Motor neuron (in vitro differentiated cells): ENCODE measurements at regions not wholly inside any gene's neighbourhood (a gene's known extent, or its start where the extent isn't known, plus 50 kb on each side); places are given as distances from the start of the nearest gene placed in this dataset.

Source experiments
- ATAC-seq, 8 experiments: fragments of 200-7000 bp; cut with Tn5 transposase; replicated peaks in 6 of 8; 2 replicates each; pipeline ENCODE4 v1.8.0; 2021; ENCODE audit warnings: mild to moderate bottlenecking in 8 of 8, moderate library complexity in 8 of 8
- H3K27ac ChIP-seq, 2 donors: fragments of 250-450 bp; sonication (Bioruptor Pico); 2 replicates each; pipeline ENCODE4 v1.9.0; 2021; ENCODE audit warnings: antibody characterized with exemption in 2 of 2, mild to moderate bottlenecking in 2 of 2, moderate library complexity in 1 of 2
- H3K4me1 ChIP-seq, 2 donors: fragments of 250-450 bp; sonication (Bioruptor Pico); replicated peaks in 1 of 2; 2 replicates each; pipeline ENCODE4 v1.6.1; 2021; ENCODE audit warnings: antibody characterized with exemption in 2 of 2, mild to moderate bottlenecking in 2 of 2, moderate library complexity in 1 of 2
- H3K4me3 ChIP-seq, 5 donors: fragments of 250-450 bp; sonication (Bioruptor Pico); 2 replicates each; pipeline ENCODE4 v1.9.0; 2021; ENCODE audit warnings: antibody characterized with exemption in 5 of 5, mild to moderate bottlenecking in 5 of 5, moderate library complexity in 4 of 5
- WGBS, 10 experiments: fragments of 450-650 bp; shearing (Covaris generic); methylation state at CpG; one replicate each; pipeline ENCODE4 v1.0.0; 2022; 5-methylcytosine and 5-hydroxymethylcytosine counted together
- in situ Hi-C, 9 experiments: fragments of 400-800 bp; cut with MboI; loops; one replicate each; pipeline ENCODE4 v1.15.0; 2021; ENCODE audit warnings: low sequenced_read_pairs in 9 of 9, low pct_unique_long_range_greater_than_20kb in 2 of 9; ENCODE audit not compliant: unreplicated experiment in 9 of 9

- no peak for ATAC-seq
- Histone ChIP-seq H3K4me3 (no peak overlapping the region), H3K4me1 (no peaks in the 10 kb centered on the region), H3K27ac (no peak overlapping the region)
- in situ Hi-C loops, result no loop called here
- WGBS, 10 experiments, result 11 to 100% (median 35%) methylated on average over 1 to 4 of the region's 4 CpGs; no CpG with 5 or more reads in 3 of the 10 experiments
Observed at GRCh38 chr16:86189934-86190333, 291.0 kb downstream of the IRF8 start.

GRCh38 chr16:86191663-86192062, 292.7 kb downstream of the IRF8 start:
- H3K4me3 ChIP-seq, result no peak overlapping the region
- H3K4me1 ChIP-seq, result no peaks in the 10 kb centered on the region
- H3K27ac ChIP-seq, result no peak overlapping the region
- in situ Hi-C loops, result no loop called here
- WGBS, 10 experiments, result 0 to 82% (median 44%) methylated on average over 2 to 13 of the region's 14 CpGs; no CpG with 5 or more reads in 2 of the 10 experiments
- no peak for ATAC-seq

DNA sequence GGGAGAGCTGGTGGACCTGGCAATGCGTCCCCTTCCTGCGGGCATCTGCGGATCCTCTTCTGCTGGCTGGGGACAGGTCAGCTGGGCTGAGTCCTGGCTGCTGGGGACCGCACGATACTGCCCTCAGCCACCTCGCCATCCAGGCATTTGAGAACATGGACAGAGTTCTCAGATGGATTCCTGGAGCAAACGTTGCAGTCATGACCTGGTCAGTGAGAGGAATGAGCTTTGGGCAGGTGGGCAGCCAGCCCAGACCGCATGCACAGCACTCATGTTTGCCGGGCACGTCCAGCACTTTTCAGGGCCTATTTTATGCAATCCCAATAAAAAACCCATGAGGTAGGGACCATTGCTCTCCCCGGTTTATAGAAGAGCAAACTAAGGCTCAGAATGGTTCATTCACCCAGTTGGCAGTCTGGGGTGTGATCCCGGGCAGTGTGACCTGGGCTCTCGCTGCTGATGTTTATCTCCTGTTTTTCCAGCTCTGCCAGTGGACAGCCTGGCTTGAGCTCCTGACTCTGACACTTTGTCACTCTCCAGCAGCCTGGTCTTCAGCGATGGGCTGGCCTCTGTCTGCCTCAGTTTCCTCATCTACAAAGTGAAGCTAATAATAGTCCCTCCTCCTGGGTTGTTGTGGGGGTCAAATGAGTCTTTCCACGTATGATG, 294.7 kb downstream of the IRF8 start:
- Histone ChIP-seq H3K4me1 (peaks cover 0 to 3% of the 10 kb centered on the region in 2 donors), H3K27ac (no peak overlapping the region), H3K4me3 (no peak overlapping the region)
- WGBS, 10 experiments, result 0 to 83% (median 37%) methylated on average over 1 to 6 of the region's 15 CpGs; no CpG with 5 or more reads in 2 of the 10 experiments
- in situ Hi-C loops, result no loop called here
- no peak for ATAC-seq

- no peak overlapping the region for H3K4me3 ChIP-seq
- WGBS, 10 experiments, result 5 to 61% (median 23%) methylated on average over 4 to 20 of the region's 22 CpGs; no CpG with 5 or more reads in 1 of the 10 experiments
- in situ Hi-C loops, result no loop called here
- ATAC-seq, result peak in 1 of 8 experiments; percentile 52
- no peak overlapping the region for H3K27ac ChIP-seq
- H3K4me1 ChIP-seq, result peaks cover 0 to 3% of the 10 kb centered on the region in 2 donors
Observed at GRCh38 chr16:86195863-86196630, 297.1 kb downstream of the IRF8 start.

- in situ Hi-C loops, result no loop called here
- ATAC-seq, result no peak
- Histone ChIP-seq H3K4me1 (peaks cover 0 to 3% of the 10 kb centered on the region in 2 donors), H3K4me3 (no peak overlapping the region), H3K27ac (no peak overlapping the region)
- WGBS, 10 experiments, result 7 to 90% (median 33%) methylated on average over 10 to 18 of the region's 18 CpGs
Observed at GRCh38 chr16:86196687-86197391, 297.9 kb downstream of the IRF8 start.

GRCh38 chr16:86198206-86199118, 299.5 kb downstream of the IRF8 start:
- Histone ChIP-seq H3K4me1 (peaks cover 0 to 3% of the 10 kb centered on the region in 2 donors), H3K4me3 (no peak overlapping the region), H3K27ac (no peak overlapping the region)
- ATAC-seq, result peak in 2 of 8 experiments; percentile 65 to 75
- in situ Hi-C loops, result no loop called here
- WGBS, 10 experiments, result 0 to 85% (median 3%) methylated on average over 1 to 23 of the region's 29 CpGs

DNA sequence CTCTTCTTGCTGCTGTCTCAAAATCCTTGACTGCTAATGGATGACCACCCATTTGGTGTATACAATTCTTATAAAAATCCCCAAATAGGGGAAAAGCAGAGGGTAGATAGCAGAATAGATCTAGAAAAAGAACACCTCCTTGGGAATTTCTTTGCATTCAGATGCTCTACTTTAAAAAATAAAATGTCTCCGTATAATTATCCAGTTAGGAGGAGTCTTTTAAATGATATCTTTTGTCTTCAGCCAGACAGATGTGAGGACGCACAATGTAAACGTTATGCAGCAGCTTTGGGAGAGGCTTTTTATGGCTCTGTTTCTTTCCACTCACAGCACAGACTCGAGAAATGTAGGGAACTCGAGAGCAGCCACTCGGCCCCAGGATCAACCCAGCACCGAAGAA, 300.2 kb downstream of the IRF8 start:
- Histone ChIP-seq H3K4me1 (peaks cover 0 to 3% of the 10 kb centered on the region in 2 donors), H3K27ac (no peak overlapping the region), H3K4me3 (no peak overlapping the region)
- no peak for ATAC-seq
- 0 to 20% (median 10%) methylated on average over 1 to 7 of the region's 7 CpGs; no CpG with 5 or more reads in 3 of the 10 experiments for WGBS, 10 experiments
- in situ Hi-C loops, result no loop called here

GRCh38 chr16:86199871-86200695, 301.1 kb downstream of the IRF8 start:
- in situ Hi-C loops, result no loop called here
- no peak for ATAC-seq
- Histone ChIP-seq H3K4me1 (peaks cover 0 to 3% of the 10 kb centered on the region in 2 donors), H3K4me3 (no peak overlapping the region), H3K27ac (no peak overlapping the region)
- 1 to 80% (median 32%) methylated on average over 4 to 23 of the region's 28 CpGs; no CpG with 5 or more reads in 2 of the 10 experiments for WGBS, 10 experiments

- Histone ChIP-seq H3K4me3 (no peak overlapping the region), H3K4me1 (peaks cover 0 to 3% of the 10 kb centered on the region in 2 donors), H3K27ac (no peak overlapping the region)
- no peak for ATAC-seq
- WGBS, 10 experiments, result 0 to 33% (median 8%) methylated on average over 1 to 4 of the region's 9 CpGs; no CpG with 5 or more reads in 7 of the 10 experiments
- in situ Hi-C loops, result no loop called here
Observed at GRCh38 chr16:86200722-86201121, 301.8 kb downstream of the IRF8 start.

- ATAC-seq, result no peak
- 0 to 76% (median 30%) methylated on average over 1 to 5 of the region's 10 CpGs; no CpG with 5 or more reads in 4 of the 10 experiments for WGBS, 10 experiments
Observed at GRCh38 chr16:86201746-86202145, 302.8 kb downstream of the IRF8 start.

DNA sequence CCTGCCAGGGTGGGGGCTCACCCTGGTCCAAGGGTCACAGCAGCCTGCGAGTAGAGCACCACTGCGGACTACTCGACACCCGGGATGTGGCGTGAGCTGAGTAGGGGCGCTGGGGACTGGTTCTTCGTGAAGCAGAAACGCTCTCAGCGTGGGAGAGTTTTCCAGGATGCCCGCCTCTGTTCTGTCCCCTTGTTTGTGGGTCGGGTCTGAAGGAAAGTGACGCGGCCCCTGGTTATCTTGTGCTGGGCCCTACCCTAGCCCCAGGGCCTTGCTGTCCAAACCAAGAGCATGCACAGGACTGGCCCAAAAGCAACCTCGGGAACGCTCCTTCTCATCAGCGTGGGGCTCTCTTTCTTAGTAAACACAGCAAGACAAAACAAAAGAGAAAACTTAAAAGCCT, 303.3 kb downstream of the IRF8 start:
- peaks cover 0 to 3% of the 10 kb centered on the region in 2 donors for H3K4me1 ChIP-seq
- no peak overlapping the region for H3K4me3 ChIP-seq
- ATAC-seq, result no peak
- no peak overlapping the region for H3K27ac ChIP-seq
- WGBS, 10 experiments, result 0 to 100% (median 51%) methylated on average over 1 to 9 of the region's 16 CpGs; no CpG with 5 or more reads in 3 of the 10 experiments
- in situ Hi-C loops, result no loop called here

More at GRCh38 chr16:86201746-86202145, 302.8 kb downstream of the IRF8 start:
- Histone ChIP-seq H3K4me3 (no peak overlapping the region), H3K4me1 (peaks cover 0 to 3% of the 10 kb centered on the region in 2 donors), H3K27ac (no peak overlapping the region)
- in situ Hi-C loops, result no loop called here
